ENCODE measurements at regions not wholly inside any gene's neighbourhood (a gene's known extent, or its start where the extent isn't known, plus 50 kb on each side); places are given as distances from the start of the nearest gene placed in this dataset.
"Not testable (repeated sequence)": the region's sequence is repeated elsewhere in the genome, so short reads cannot be mapped to it uniquely, and the experiment has no call there.

GRCh38 chr22:11041416-11041815 is 4486.6 kb upstream of the OR11H1 start:
- not testable (repeated sequence) for TF ChIP-seq TAF1 (IDR thresholded peaks at IDR 0.05; ENCODE audit: borderline replicate concordance, low read depth, low read length); POLR2AphosphoS5 (IDR thresholded peaks at IDR 0.05; ENCODE audit: low read depth, low read length); POLR2A (IDR thresholded peaks at IDR 0.05; ENCODE audit: low read depth, low read length)
